GM19023 (cell line): ENCODE measurements at regions not wholly inside any gene's neighbourhood (a gene's known extent, or its start where the extent isn't known, plus 50 kb on each side); places are given as distances from the start of the nearest gene placed in this dataset.

Source experiments
- ATAC-seq: cut with Tn5 transposase; IDR thresholded peaks from one replicate; pipeline ENCODE4 v1.9.1; 2021; ENCODE audit warnings: mild to moderate bottlenecking, moderate library complexity; ENCODE audit not compliant: unreplicated experiment

GRCh38 chr9:129368444-129368978, 190.4 kb upstream of the IER5L start:
- ATAC-seq: no peak

- ATAC-seq: no peak
Observed at GRCh38 chr9:129367287-129367686, 189.2 kb upstream of the IER5L start.

GRCh38 chr9:129365196-129365595, 187.1 kb upstream of the IER5L start:
- ATAC-seq: no peak

- ATAC-seq: no peak
Observed at GRCh38 chr9:129363216-129363873, 185.3 kb upstream of the IER5L start.

- no peak for ATAC-seq
Observed at GRCh38 chr9:129362287-129363000, 184.4 kb upstream of the IER5L start.

- no peak for ATAC-seq
Observed at GRCh38 chr9:129361196-129361595, 183.1 kb upstream of the IER5L start.

- ATAC-seq: no peak
Observed at GRCh38 chr9:129359916-129360536, 182.0 kb upstream of the IER5L start.

- ATAC-seq: no peak
Observed at GRCh38 chr9:129359162-129359811, 181.2 kb upstream of the IER5L start.

- ATAC-seq: no peak
Observed at GRCh38 chr9:129358621-129359154, 180.6 kb upstream of the IER5L start.

- no peak for ATAC-seq
Observed at GRCh38 chr9:129357773-129358245, 179.7 kb upstream of the IER5L start.

- ATAC-seq: no peak
Observed at GRCh38 chr9:129356871-129357772, 179.1 kb upstream of the IER5L start.

- ATAC-seq: no peak
Observed at GRCh38 chr9:129355631-129356030, 177.6 kb upstream of the IER5L start.

- no peak for ATAC-seq
Observed at GRCh38 chr9:129354498-129354897, 176.4 kb upstream of the IER5L start.

- ATAC-seq: no peak
Observed at GRCh38 chr9:129353697-129354336, 175.8 kb upstream of the IER5L start.

GRCh38 chr9:129352146-129352865, 174.2 kb upstream of the IER5L start:
- ATAC-seq: no peak

GRCh38 chr9:129351642-129352145, 173.6 kb upstream of the IER5L start:
- ATAC-seq: no peak

GRCh38 chr9:129351058-129351641, 173.1 kb upstream of the IER5L start:
- no peak for ATAC-seq
